ENCODE measurements at regions not wholly inside any gene's neighbourhood (a gene's known extent, or its start where the extent isn't known, plus 50 kb on each side); places are given as distances from the start of the nearest gene placed in this dataset.

DNA sequence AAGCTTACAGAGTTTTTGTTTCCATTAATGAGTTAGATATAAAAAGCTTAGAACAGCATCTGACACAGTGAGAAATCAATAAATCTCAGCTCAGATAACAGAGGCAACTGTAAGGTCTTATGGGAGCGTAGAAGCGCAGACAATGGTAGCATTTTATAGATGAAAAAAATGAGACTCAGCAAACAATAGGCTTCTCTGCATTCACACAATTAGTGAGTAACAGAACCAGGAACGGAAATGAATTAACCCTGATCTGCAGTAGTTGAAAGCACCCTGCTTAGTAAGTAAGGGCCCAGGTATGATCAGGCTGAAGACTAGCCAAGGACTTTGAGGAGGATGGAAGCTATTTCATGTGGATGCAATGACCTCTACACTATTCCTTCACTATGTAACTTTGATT, 147.2 kb upstream of the EYA4 start:
- TF ChIP-seq POLR2A (IDR thresholded peaks at IDR 0.05): no peak
- TF ChIP-seq, protein P1, sequence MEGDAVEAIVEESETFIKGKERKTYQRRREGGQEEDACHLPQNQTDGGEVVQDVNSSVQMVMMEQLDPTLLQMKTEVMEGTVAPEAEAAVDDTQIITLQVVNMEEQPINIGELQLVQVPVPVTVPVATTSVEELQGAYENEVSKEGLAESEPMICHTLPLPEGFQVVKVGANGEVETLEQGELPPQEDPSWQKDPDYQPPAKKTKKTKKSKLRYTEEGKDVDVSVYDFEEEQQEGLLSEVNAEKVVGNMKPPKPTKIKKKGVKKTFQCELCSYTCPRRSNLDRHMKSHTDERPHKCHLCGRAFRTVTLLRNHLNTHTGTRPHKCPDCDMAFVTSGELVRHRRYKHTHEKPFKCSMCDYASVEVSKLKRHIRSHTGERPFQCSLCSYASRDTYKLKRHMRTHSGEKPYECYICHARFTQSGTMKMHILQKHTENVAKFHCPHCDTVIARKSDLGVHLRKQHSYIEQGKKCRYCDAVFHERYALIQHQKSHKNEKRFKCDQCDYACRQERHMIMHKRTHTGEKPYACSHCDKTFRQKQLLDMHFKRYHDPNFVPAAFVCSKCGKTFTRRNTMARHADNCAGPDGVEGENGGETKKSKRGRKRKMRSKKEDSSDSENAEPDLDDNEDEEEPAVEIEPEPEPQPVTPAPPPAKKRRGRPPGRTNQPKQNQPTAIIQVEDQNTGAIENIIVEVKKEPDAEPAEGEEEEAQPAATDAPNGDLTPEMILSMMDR (IDR thresholded peaks at IDR 0.05): no peak
- Histone ChIP-seq H3K4me3 (no peak overlapping the region), H3K9me3 (no peaks in the 10 kb centered on the region), H3K4me1 (no peaks in the 10 kb centered on the region), H3K27ac (no peak overlapping the region), H3K36me3 (no peaks in the 10 kb centered on the region), H3K27me3 (no peaks in the 10 kb centered on the region)
- intact Hi-C loops (cut with DNase I): no loop called here
- 70 to 73% methylated on average over 3 of the region's 3 CpGs for WGBS, 2 donors
- no peak for DNase-seq

DNA sequence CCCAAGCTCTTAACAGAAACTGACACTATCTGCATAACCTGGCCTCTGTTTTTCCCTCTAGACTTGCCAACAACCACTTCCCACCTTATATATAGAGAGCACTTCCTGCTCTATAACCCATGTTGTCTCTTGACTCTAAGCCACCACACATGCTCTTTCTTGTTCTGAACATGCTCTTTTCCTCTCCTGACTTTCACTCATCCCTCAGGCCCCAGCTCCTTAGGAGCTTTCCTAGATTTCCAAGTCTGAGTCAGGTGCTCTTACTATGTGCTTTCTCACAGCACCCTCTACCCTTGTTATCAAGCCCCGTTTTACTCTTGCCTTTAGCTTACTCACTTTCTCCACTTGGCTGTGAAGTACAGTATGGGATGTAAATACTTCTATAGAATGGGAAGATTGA, 143.9 kb upstream of the EYA4 start:
- H3K4me1 ChIP-seq: no peaks in the 10 kb centered on the region
- 25 to 59% methylated on average over 1 of the region's 1 CpG for WGBS, 2 donors

DNA sequence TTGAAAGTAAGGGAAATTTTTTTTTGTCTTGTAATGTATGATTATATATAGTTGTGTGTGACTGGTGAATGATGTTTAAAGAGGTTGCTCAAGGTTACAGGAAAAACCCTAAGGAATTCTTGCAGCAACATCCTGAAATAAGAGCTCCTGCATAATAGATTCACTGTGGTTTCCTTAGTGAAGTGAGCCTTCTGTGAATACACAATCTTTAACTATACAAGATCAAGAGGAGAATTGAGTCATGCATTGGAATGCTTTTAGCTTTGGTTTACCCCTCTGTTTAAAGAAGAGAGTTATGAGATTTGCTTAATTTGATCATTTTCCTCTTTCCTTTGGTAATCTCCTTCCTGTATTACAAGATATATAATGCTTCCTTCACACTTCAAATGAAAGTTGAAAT, 141.6 kb upstream of the EYA4 start:
- Histone ChIP-seq H3K36me3 (no peaks in the 10 kb centered on the region), H3K9me3 (no peaks in the 10 kb centered on the region), H3K27me3 (no peaks in the 10 kb centered on the region), H3K4me1 (no peaks in the 10 kb centered on the region), H3K4me3 (no peak overlapping the region), H3K27ac (no peak overlapping the region)
- TF ChIP-seq, protein P1 (IDR thresholded peaks at IDR 0.05): no peak
- TF ChIP-seq POLR2A (IDR thresholded peaks at IDR 0.05): no peak
- intact Hi-C loops (cut with DNase I): no loop called here
- no peak for DNase-seq

More for the DNA sequence above, 143.9 kb upstream of the EYA4 start:
- H3K27ac ChIP-seq: no peak overlapping the region
- TF ChIP-seq POLR2A (IDR thresholded peaks at IDR 0.05): no peak
- TF ChIP-seq, protein P1 (IDR thresholded peaks at IDR 0.05): no peak
- no peak for DNase-seq
- H3K9me3 ChIP-seq: no peaks in the 10 kb centered on the region
- H3K36me3 ChIP-seq: no peaks in the 10 kb centered on the region
- no peaks in the 10 kb centered on the region for H3K27me3 ChIP-seq
- intact Hi-C loops (cut with DNase I): no loop called here
- no peak overlapping the region for H3K4me3 ChIP-seq

DNA sequence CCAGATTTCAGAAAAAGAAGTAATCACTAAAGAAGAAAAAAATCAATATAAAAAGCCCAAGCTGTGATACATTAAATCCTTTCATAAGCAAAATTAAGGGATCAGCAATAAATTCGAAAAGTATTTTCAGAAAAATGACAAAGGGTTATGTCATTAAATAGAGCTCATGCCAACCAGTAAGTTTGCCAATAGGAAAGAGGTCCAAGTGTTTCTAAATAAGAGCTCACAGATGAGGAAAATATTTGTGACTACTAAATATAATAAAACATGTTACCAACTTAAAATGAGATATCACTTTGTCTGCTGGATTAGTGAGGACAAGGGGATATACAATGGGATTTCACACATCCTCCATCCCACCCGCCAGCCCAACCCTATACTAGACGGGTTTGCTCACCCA, 140.3 kb upstream of the EYA4 start:
- intact Hi-C loops (cut with DNase I): no loop called here
- Histone ChIP-seq H3K27me3 (no peaks in the 10 kb centered on the region), H3K27ac (no peak overlapping the region), H3K4me1 (no peaks in the 10 kb centered on the region), H3K4me3 (no peak overlapping the region), H3K36me3 (no peaks in the 10 kb centered on the region), H3K9me3 (no peaks in the 10 kb centered on the region)
- TF ChIP-seq, protein P1 (IDR thresholded peaks at IDR 0.05): no peak
- no peak for TF ChIP-seq POLR2A (IDR thresholded peaks at IDR 0.05)
- no peak for DNase-seq
- 52 to 60% methylated on average over 3 of the region's 3 CpGs for WGBS, 2 donors

DNA sequence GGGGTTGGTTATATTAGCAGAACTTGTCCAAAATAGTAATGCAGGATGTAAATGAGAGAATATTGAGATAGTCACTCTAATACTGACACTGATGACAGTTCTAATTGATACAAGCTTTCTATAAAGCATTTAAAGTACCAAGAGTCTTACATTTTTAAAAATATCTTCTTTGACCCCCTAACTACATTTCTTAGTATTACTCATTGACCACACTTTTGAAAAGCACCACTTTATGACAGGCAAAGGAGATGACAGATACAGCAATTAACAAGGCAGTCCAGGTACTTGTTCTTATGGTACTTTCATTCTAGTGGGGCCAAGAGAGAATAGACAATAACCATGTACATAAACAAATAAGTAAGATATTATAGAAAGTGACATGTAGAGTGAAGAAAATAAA, 139.4 kb upstream of the EYA4 start:
- H3K36me3 ChIP-seq: no peaks in the 10 kb centered on the region
- no peak overlapping the region for H3K4me3 ChIP-seq
- DNase-seq: no peak
- no peak overlapping the region for H3K27ac ChIP-seq
- TF ChIP-seq, protein P1 (IDR thresholded peaks at IDR 0.05): no peak
- no peak for TF ChIP-seq POLR2A (IDR thresholded peaks at IDR 0.05)
- H3K9me3 ChIP-seq: no peaks in the 10 kb centered on the region
- H3K27me3 ChIP-seq: no peaks in the 10 kb centered on the region
- intact Hi-C loops (cut with DNase I): no loop called here
- no peaks in the 10 kb centered on the region for H3K4me1 ChIP-seq
